IPS-20b (cell line): ENCODE measurements at regions not wholly inside any gene's neighbourhood (a gene's known extent, or its start where the extent isn't known, plus 50 kb on each side); places are given as distances from the start of the nearest gene placed in this dataset.

Source experiments
- H3K27ac ChIP-seq: one replicate; pipeline ENCODE4 v1.5.1; 2013; ENCODE audit warnings: low read length
- H3K27me3 ChIP-seq: 2 replicates; pipeline ENCODE4 v1.6.1; 2013; ENCODE audit warnings: mild to moderate bottlenecking, low read length, inconsistent platforms; ENCODE audit not compliant: insufficient read depth
- H3K36me3 ChIP-seq: 2 replicates; pipeline ENCODE4 v1.6.1; 2013; ENCODE audit warnings: low read depth, mild to moderate bottlenecking, inconsistent platforms, low read length, moderate library complexity; ENCODE audit not compliant: insufficient read depth
- H3K4me1 ChIP-seq: 2 replicates; pipeline ENCODE4 v1.6.1; 2013; ENCODE audit warnings: mild to moderate bottlenecking, control low read depth, inconsistent platforms, low read length, moderate library complexity; ENCODE audit not compliant: insufficient read depth
- H3K4me3 ChIP-seq: 2 replicates; pipeline ENCODE4 v1.5.1; 2013; ENCODE audit warnings: mild to moderate bottlenecking, low read length, inconsistent platforms
- H3K9ac ChIP-seq: 2 replicates; pipeline ENCODE4 v1.6.1; 2013; ENCODE audit warnings: low read depth, mild to moderate bottlenecking, inconsistent platforms, low read length, moderate library complexity
- H3K9me3 ChIP-seq: 2 replicates; pipeline ENCODE4 v1.6.1; 2013; ENCODE audit warnings: mild to moderate bottlenecking, low read depth, low read length, inconsistent platforms; ENCODE audit not compliant: insufficient read depth

DNA sequence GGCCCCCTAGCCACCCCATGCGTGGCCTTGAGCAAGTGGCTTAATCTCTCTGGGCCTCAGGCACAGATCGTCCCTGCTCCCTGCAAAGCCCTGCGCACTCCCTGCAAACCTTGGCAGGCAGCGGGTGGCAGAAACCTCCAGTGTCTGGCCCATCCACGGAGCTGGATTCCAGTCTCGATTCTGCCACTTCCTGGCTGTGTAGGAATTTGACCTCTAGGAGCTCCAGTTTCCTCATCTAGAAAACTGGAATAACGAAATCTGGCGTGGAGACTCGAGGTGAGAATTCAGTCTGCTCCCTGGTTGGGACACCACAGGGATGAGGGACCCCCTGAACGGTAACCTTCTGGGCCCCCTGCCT is 186.9 kb downstream of the MN1 start:
- no peak overlapping the region for H3K27ac ChIP-seq
- H3K9me3 ChIP-seq = no peaks in the 10 kb centered on the region
- H3K36me3 ChIP-seq = no peaks in the 10 kb centered on the region
- H3K9ac ChIP-seq = no peak overlapping the region
- H3K4me1 ChIP-seq = peaks cover 4% of the 10 kb centered on the region; the same call in 1 of the 2 replicates
- peaks cover 31% of the 10 kb centered on the region; the same call in 1 of the 2 replicates for H3K27me3 ChIP-seq
- peak overlapping the region; percentile 49; the same call in 1 of the 2 replicates for H3K4me3 ChIP-seq

- H3K9ac ChIP-seq = no peak overlapping the region
- H3K27me3 ChIP-seq = peaks cover 31% of the 10 kb centered on the region; the same call in 1 of the 2 replicates
- H3K27ac ChIP-seq = no peak overlapping the region
- no peaks in the 10 kb centered on the region for H3K9me3 ChIP-seq
- no peaks in the 10 kb centered on the region for H3K36me3 ChIP-seq
- peaks cover 4% of the 10 kb centered on the region; the same call in 1 of the 2 replicates for H3K4me1 ChIP-seq
- no peak overlapping the region for H3K4me3 ChIP-seq
Measured at GRCh38 chr22:27615408-27615807, 186.1 kb downstream of the MN1 start.

GRCh38 chr22:27616033-27616432 is 185.5 kb downstream of the MN1 start:
- Histone ChIP-seq H3K9me3 (no peaks in the 10 kb centered on the region), H3K36me3 (no peaks in the 10 kb centered on the region), H3K9ac (no peak overlapping the region), H3K27ac (no peak overlapping the region), H3K4me3 (no peak overlapping the region), H3K27me3 (peaks cover 31% of the 10 kb centered on the region; the same call in 1 of the 2 replicates), H3K4me1 (peaks cover 4% of the 10 kb centered on the region; the same call in 1 of the 2 replicates)

DNA sequence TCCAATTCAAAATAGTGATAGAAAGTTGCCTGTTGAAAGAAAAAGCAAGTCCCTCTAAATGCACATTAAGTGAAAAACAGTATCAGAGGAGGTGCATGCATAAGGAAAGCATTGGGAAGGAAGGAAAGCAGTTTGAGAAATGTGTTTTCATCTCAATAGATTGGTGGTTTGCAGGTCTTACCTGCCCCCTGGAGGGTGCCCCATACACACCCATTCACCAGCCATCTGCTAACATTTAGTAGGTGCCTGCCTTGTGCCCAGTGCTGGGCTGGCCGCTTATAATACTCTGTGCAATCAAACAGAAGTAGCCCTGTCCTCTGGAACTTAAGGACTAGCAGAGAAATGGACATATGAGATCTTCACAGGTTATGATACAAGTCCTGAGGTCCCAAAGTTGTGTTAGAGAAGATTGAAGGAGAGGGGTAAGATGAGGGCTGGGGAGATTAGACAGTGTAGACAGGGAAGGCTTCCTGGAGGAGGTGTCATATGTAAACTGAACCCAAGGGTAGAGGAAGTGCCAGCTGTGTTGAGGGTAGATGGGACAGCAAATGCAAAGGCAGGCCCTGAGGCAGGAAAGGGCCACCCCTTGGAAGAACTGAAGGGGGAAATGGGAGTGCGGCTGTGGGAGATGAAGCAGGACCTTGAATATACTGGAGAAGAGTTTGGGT is 184.2 kb downstream of the MN1 start:
- Histone ChIP-seq H3K9ac (no peak overlapping the region), H3K4me1 (peaks cover 4% of the 10 kb centered on the region; the same call in 1 of the 2 replicates), H3K36me3 (no peaks in the 10 kb centered on the region), H3K9me3 (no peaks in the 10 kb centered on the region), H3K27ac (no peak overlapping the region), H3K27me3 (peaks cover 30% of the 10 kb centered on the region; the same call in 1 of the 2 replicates), H3K4me3 (no peak overlapping the region)

- H3K27me3 ChIP-seq = peaks cover under 1% of the 10 kb centered on the region; the same call in 1 of the 2 replicates
- H3K9ac ChIP-seq = no peak overlapping the region
- no peak overlapping the region for H3K27ac ChIP-seq
- no peaks in the 10 kb centered on the region for H3K4me1 ChIP-seq
- no peaks in the 10 kb centered on the region for H3K9me3 ChIP-seq
- H3K4me3 ChIP-seq = no peak overlapping the region
- no peaks in the 10 kb centered on the region for H3K36me3 ChIP-seq
Measured at GRCh38 chr22:27620367-27621154, 181.0 kb downstream of the MN1 start.

GRCh38 chr22:27621486-27622070 is 180.0 kb downstream of the MN1 start:
- H3K9ac ChIP-seq = no peak overlapping the region
- H3K4me3 ChIP-seq = no peak overlapping the region
- H3K27me3 ChIP-seq = no peaks in the 10 kb centered on the region
- H3K27ac ChIP-seq = no peak overlapping the region
- H3K36me3 ChIP-seq = no peaks in the 10 kb centered on the region
- H3K4me1 ChIP-seq = no peaks in the 10 kb centered on the region
- H3K9me3 ChIP-seq = no peaks in the 10 kb centered on the region

GRCh38 chr22:27624042-27624441 is 177.5 kb downstream of the MN1 start:
- Histone ChIP-seq H3K27ac (no peak overlapping the region), H3K27me3 (no peaks in the 10 kb centered on the region), H3K36me3 (no peaks in the 10 kb centered on the region), H3K9ac (no peak overlapping the region), H3K4me3 (no peak overlapping the region), H3K4me1 (peaks cover 3% of the 10 kb centered on the region; the same call in 1 of the 2 replicates), H3K9me3 (no peaks in the 10 kb centered on the region)

DNA sequence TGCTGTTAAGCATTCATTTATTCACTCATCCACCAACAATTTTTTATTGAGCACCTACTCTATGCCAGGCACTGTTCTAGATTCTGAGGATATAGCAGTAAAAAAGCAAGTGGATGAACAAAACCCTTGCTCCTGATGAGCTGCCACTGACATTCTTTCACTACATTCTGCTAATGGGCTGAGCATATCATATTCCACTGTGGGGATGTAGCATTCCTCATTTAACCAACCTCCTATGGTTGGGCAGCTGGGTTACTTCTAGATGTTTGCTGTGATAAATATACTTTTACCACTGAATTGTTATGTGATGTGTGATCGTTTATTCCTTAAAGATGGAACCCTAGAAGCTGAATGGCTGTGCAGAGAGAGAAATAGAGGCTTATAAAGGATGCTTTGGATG is 176.9 kb downstream of the MN1 start:
- peaks cover 5% of the 10 kb centered on the region; the same call in 1 of the 2 replicates for H3K4me1 ChIP-seq
- H3K27ac ChIP-seq = no peak overlapping the region
- no peak overlapping the region for H3K9ac ChIP-seq

DNA sequence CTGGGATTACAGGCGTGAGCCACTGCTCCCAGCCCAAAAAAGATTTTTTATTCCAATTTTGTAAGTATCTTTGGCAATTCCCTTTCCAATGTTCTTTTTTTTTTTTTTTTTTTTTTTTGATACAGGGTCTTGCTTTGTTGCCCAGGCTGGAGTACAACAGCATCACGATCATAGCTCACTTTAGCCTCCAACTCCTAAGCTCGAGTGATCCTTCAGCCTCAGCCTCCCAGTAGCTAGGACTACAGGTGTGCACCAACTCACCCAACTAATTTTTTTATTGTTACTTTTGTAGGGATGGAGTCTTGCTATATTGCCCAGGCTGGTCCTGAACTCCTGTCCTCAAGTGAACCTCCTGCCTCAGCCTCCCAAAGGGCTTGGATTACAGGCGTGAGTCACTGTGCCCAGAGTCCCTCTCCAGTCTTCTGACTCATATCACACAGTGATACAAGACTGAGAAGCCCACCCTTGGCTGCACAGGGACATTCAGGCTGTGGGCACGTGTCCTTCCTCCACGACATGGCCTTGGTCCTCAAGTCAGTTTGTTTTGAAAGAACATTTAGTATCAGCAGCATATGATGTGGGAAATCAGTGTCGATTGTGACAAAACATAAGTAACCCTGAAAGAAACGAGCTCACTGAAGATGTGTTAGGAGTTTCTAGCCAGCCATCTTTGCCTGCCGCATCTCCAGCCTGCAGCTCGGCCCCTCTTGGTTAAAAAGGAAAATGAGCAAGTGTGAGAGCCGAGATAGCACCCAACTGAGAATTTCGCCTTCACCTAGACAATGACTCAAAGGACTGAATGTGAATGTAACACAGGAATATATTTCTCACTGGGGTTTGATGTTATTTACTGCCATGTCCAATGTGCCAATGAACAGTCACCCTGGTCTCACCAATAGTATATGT is 175.5 kb downstream of the MN1 start:
- H3K9me3 ChIP-seq = no peaks in the 10 kb centered on the region
- no peak overlapping the region for H3K9ac ChIP-seq
- H3K27ac ChIP-seq = no peak overlapping the region
- H3K36me3 ChIP-seq = no peaks in the 10 kb centered on the region
- H3K4me1 ChIP-seq = peaks cover 5% of the 10 kb centered on the region; the same call in 1 of the 2 replicates
- no peak overlapping the region for H3K4me3 ChIP-seq
- H3K27me3 ChIP-seq = no peaks in the 10 kb centered on the region

More for the DNA sequence above, 176.9 kb downstream of the MN1 start:
- H3K36me3 ChIP-seq = no peaks in the 10 kb centered on the region
- H3K27me3 ChIP-seq = no peaks in the 10 kb centered on the region
- no peak overlapping the region for H3K4me3 ChIP-seq
- no peaks in the 10 kb centered on the region for H3K9me3 ChIP-seq

DNA sequence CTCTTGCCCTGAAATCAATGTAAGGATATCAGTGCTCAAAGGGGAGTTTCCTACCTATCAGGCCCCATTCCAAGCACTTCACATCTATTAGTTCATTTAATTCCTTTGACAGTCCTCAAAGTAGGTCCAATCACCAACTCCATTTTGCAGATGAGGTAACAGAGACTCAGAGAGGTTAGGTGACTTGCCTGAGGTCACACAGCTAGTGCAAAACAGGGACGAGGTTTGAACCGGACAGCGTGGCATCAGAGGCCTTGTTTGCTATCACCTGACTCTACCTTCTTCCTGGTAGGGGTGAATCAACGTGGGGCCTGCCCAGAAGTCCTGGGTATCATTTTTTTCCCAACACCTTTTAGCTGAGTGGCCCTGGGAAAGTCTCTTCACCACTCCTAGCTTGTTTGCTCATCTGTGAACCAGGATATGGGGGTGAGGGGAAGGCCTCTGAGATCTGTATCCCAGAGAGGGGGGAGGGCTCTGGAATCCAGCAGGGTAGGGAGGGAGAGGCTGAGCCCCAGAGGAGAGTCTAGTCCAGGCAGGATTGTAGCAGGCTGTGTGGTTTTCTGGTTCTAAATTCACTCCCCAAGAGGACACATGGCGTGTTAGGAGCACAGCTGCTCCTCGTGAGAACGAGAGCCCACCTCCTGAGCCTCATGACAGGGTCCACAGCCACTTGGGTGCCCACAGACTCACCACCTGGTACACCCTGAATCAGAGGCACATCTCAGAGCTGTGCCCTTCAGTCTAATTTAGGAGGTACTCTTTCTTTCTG is 174.7 kb downstream of the MN1 start:
- Histone ChIP-seq H3K27me3 (no peaks in the 10 kb centered on the region), H3K9ac (no peak overlapping the region)

More for the DNA sequence above, 174.7 kb downstream of the MN1 start:
- no peaks in the 10 kb centered on the region for H3K9me3 ChIP-seq
- no peak overlapping the region for H3K4me3 ChIP-seq
- H3K4me1 ChIP-seq = peaks cover 7% of the 10 kb centered on the region; the same call in 1 of the 2 replicates
- no peaks in the 10 kb centered on the region for H3K36me3 ChIP-seq
- no peak overlapping the region for H3K27ac ChIP-seq
